Colon (tissue), 2 donors: ENCODE measurements at regions not wholly inside any gene's neighbourhood (a gene's known extent, or its start where the extent isn't known, plus 50 kb on each side); places are given as distances from the start of the nearest gene placed in this dataset.
"Not testable (repeated sequence)": the region's sequence is repeated elsewhere in the genome, so short reads cannot be mapped to it uniquely, and the experiment has no call there.

Experiments used
- FAIRE-seq: peaks from 2 replicates; lab custom pipeline; 2012; peaks lifted over from hg19 to GRCh38; lab: Jason Lieb, UNC
- donor health status: control.
- donor health status: control.

DNA sequence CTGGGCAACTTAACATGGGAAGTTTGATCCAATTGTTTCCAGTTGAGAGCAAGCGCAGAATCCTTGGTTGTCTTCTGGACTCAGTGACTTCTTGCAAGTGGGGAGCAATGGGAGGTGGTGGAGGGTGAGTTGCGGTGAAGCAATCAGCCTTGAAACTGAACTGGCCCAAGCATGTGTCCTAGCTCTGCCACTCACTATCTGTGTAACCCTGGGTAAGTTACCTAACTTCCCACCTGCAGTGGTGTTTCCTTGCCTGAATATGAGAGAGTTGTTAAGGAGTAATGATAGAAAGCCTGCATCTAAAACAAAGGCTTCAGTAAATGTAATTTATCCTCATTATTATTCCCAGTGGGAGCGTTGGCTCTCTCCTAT is 132.5 kb upstream of the NFIA start:
- no peak for FAIRE-seq

DNA sequence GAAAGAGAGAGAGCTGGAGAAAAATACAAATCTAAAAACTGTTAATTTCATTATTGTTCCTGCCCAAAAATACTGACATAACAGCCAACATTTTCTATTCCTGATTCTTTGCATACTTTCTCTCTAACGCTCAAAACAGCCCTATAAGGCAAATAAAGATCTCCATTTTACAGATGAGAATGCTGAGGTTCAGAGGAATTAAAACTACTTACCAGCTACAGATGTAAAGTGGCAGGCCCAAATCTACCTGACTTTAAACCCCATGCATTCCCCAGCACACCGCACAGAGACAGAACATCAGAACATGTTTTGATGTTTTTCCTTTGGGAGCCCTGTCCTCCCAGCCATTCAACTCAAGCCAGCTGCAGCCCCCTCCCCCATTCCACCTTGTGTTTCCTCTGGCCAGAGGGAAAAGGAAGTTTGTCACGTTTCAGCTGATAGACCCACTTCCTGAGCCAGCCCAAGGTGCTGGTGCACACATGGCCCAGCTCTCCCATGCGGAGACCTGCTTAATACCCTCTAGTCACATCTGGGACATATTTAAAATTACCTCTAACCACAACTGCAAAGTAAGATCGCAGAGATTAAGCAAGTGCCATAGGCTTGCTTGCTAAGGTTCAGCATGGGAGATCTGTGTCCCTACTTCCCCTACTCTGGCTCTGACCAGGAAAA is 133.1 kb upstream of the NFIA start:
- FAIRE-seq: no peak

DNA sequence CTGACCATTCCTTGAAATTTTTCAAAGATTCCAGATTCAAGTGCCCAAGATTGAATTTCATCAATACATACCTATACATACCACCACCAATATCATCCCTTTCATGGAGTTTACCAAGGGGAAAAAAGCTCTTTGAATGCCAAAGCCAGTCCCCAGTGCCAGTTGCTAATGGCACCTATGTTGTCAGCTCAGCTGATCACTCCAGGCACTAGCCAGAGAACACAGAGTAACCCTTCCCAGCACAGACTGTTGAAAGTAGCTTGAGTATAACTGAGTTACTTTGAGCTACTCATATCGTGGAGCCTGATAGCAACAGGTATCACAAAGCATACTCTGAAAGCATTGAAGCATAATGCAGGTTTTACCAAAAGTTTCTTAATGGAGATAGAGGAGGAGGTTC is 133.9 kb upstream of the NFIA start:
- FAIRE-seq: no peak

DNA sequence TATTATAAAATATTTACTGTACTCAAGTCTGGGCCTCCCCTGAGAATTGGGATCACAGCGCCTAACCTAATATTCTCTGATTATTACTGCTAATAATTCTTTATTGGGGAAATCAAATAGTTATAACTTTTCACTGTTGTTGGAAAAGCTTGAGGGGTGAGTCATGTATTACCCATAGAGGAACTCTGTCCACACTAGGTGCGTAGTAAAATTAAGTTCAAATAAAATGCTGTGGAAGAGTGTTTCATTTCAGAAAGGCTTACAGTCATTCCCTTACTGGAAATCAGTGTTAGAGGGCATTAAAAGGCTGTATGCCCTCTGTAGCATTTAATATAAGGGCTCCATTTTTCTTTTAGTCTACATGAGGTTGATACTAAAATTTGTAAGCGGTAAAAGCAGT is 135.0 kb upstream of the NFIA start:
- no peak for FAIRE-seq

DNA sequence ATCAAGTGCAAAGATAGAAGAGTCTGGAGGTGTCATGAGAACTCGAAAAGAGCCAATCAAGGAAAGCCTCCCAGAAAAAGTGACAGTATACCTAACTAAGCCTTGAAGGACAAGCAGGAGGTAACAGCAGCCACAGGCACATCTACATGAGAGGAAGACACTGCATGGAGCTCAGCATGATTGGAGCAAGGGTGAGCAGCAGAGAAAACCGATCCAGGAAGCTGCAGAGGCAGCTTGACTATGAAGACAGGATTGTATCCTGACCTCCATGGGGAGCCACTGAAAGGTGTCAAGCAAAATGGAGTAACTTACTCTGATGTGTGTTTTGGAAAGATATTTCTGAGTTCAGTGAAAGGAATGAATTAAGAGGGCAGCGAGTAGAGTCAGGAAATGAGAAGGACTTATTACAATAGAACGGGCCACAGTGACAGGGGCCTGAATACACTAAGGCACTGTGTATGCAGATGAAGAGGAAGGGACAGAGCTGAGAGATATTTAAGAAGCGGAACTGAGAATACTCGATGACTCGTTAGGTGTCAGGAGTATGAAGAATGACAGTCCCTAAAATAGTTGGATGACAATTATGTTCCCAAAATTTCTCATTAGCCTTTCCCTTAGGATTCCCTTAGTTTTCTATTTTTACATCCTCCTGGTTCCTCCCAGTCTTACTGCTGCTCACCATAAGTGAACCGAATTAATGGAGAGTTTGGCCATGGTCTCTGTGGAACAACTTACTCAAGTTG is 139.3 kb upstream of the NFIA start:
- FAIRE-seq: no peak

DNA sequence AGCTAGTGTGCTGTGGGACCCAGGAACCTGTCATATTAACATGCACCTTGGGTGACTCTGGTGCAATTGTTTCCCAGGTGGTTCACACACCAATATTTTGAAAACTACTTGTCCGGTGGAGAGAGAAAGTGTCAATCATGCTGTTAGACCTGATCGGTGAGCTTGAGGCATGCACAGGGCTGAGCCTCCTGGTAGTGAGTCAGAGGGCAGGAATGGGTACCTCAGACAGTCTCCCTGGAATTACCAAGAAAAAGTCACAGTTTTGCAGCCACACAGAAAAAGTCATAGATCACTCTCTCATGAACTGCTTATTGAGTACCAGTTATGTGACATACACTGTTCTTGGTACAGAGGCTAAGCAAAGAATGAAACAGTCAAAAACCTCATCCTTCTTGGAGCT is 140.1 kb upstream of the NFIA start:
- FAIRE-seq: no peak

DNA sequence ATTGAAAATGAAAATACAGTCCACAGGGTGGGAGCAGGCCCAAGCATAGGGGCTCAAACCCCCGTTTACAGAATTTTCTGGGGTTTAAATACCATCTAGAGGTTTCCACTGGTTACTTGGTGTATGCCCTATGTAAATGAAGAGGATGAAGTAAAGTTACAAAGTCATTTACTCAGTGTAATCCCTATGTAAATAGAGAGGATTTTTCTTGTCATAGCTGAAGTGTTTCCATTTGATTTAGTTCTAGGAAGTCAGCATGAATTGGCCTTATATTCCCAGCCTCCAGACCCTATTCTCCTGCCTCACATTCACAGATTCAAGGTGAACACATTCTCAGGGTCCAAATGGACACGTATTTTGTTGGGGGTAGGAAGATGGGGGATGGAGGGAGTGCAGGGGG is 141.7 kb upstream of the NFIA start:
- not testable (repeated sequence) for FAIRE-seq

DNA sequence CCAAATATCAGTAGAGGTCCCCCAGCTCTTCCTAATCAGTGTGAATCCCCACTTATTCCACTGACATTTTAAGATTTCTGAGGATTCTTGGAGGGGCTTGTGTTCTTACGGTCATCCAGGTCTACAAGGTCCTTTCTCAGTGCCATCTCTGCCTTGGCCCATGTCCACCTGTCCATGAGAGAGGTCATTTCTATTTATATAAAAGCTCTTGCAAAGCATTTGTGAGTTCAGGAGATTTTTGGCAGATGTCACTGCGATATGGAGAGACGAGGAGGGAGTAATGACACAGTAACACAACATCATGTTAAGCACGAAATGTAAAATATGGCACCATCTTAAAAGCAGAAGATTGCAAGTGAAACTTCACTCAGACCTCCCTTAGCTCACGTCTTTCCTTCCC is 144.6 kb upstream of the NFIA start:
- no peak for FAIRE-seq

DNA sequence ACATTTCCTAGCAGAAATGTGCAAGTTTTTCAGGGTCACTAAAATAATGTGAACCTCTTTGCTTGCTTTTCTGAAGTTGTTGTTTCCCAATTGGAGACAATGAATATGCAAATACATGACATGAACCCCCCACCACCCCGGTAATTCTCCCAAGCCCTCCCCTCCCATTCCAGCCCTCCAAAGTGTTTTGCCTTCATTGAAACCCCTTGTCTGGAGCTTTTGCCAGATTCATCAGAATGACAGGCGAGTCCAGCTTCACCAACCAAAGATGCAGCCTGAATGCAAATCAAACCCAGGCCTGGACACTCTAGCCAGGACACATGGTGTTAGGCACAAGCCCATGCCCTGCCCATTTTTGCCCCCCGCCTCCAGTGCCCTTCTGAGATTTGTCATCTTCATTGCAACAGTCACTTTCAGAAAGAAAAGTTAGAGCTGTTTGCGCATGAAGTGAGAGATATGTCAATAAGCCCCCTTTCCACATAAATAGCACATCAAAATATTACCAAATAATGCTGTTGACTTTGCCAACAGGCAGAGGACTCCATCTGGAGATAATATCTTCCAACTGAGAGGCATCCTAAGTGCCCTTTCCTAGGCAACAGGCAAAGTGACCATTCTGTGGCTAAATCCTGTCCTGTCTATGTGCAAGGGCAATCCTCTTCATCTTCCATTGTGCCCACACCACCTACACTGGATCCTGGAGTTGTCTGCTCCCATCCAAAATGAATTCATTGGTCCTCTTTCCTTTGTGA is 145.6 kb upstream of the NFIA start:
- FAIRE-seq: no peak

DNA sequence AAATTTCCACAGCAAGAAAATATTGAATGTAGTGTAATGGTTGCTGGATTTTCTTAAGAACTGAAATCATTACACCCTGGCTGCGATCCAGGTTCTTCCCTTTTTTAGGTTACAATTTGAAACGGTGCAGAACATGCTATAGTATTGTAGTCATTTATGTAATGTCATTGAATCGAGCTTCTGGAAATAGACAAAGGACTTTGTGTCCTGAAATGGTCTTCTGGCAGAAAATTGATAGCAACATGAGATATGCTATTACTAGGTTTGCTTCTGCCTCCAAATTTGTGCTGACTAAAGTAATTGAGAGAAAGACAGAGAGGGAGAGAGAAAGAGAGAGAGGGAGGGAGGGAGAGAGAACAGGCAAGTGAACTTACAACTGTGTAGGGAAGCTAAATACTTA is 146.2 kb upstream of the NFIA start:
- no peak for FAIRE-seq

DNA sequence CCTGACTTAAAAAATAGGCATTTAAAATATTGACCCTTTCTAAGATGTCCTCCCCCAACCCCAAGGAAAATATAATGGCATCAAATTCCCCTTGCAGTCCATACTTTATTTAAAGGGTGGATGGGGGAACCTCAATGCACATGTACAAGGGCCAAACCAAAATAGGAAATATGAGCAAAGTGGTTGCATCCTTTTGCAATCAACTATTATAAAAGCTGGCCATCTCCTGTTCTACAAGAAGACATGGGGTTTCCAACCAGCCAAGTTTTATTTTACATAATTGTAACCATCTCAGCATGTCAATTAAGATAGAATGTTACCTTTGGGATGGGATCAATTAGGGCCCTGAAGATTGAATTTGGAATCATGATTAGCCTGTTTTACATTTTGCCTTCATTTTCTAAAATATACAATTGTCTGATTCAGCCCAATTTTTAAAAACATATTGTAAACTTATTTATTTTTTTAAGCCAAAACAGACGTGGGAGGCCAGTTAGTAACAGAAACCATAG is 146.7 kb upstream of the NFIA start:
- FAIRE-seq: no peak

DNA sequence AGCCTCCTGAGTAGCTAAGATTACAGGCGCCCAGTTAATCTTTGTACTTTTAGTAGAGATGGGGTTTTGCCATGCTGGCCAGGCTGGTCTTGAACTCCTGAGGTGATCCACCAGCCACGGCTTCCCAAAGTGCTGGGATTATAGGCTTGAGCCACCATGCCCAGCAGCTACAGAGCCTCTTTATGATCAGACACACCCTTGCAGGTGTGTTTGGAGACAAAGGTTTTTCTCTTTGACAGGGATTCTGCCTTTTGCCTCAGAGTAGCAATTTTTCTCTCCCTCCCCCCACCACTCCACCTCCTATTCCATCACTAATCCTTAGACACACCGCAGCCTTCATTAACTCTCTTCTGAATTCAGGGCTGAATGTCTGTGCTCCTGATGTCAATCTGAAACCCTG is 152.2 kb upstream of the NFIA start:
- no peak for FAIRE-seq

DNA sequence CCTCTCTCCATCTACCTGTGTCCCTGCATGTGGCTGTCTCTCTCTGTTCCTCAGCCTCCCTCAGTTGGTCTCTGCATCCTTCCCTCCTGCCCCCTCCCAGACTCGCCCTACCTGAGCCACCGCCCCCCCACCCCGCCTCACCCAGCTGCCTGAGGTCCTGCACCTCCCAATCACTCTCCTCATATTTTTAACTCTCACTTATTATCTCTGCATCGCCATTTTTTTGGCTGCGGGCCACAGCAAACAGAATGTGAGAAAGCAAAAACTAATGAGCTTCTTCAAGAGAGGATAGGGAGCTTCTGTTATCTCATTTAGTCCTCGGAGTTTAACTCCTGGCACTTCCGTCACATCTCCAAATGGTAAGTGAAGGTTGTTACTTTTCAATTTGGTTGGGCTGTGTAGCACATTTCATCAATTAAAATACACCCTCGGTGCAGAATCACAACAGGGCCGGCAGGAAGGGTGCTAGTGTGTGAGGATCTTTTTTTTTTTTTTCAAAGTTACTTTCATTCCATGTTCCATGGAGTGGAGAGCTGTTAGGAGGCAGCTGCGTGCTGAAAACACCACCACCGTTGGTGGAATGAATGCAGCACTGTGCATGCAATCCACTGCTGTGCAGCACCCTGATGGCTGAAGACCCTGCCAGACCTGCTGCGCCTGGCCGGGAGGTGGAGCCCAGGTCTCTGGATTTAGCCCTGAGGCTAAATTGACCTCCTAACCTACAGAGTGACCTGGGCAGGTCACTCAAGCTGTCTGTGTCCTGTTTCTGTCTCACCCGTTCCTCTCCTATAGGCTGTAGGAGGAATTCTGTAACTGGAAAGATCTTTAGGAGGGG is 157.2 kb upstream of the NFIA start:
- FAIRE-seq: no peak

DNA sequence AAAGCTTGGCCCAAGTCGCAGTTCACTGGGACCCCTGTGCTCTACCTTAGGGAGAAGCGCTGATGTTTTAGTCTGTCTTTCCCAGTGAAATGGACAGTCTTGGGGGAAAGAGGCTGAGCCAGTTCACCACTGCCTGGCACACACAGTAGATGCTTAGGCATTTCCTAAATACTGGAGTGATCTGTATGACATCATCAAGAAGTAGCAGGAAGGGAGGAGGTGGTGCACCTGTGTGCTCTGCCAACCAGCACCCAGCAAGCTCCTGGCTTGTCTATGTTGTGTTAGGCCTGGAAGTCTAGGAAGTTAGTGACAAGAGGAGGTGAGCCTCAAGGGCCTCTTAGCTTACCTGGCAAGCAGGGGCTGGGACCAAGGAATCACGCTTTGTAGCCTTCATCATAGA is 158.2 kb upstream of the NFIA start:
- no peak for FAIRE-seq

DNA sequence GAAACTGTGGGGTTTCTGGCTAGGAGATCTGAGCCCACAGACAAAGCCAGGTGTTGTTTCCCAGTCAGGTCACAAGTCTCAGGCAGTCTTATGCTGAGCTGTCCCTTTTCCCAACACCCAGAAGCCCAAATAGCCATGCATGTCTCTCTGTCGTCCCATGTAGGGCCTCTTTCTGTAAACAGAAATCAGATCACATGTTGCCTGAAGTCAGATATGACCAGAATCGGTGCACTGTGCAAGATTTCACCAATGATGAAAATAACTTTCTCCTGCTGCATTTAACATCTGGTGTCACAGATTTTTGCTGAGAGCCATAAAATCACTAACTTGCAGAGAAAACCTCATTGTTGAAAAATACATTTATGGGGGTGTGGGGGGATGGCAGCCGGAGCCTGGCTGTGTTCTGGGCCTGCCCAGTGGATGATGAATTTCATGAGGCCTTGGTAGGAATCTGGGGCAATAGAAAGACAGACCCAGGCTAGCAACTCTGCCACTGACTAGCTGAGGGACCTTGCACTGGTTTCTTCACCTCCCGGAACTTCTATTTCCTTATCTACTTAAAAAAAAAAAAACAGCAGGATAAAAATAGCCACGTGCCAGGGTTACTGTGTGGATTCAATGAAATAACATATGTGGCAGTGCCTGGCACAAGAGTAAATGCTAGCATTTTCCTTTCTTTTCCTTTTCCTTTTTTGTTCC is 158.8 kb upstream of the NFIA start:
- FAIRE-seq: no peak

DNA sequence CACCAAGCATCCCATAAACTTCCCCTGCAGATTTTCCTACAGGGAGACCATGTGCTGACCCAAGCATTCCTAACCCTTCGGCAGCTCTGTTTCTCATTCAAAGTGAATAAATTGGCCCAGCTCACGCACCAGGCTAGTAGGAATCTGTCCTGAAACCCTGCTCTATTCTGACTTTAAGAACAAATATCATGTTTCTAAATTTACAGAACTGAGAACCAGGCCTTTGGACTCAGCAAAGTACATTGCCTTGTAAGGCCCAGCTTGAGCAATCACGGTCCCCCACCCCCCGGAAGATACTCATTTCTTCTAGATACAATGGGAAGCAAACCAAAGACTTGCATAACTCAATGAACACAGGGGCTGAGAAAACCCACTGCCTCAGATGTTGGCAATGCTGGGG is 160.1 kb upstream of the NFIA start:
- no peak for FAIRE-seq

DNA sequence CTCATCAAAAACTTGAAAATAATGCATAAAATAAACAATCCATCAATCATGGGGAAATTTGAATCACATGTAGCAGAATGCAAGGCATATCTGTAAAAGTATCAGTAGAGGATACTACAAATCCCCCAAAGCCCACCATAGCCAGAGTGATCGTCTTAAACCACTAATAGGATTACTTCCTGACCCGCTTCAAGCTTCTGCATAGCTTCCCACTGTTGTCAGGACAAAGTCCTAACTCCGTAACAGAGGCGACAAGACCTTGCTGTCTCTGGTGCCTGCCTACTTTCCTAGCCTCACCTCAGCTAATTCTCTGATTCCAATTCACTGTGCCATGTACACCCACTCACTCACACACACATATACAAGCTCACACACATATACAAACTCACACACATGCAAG is 161.2 kb upstream of the NFIA start:
- FAIRE-seq: no peak

DNA sequence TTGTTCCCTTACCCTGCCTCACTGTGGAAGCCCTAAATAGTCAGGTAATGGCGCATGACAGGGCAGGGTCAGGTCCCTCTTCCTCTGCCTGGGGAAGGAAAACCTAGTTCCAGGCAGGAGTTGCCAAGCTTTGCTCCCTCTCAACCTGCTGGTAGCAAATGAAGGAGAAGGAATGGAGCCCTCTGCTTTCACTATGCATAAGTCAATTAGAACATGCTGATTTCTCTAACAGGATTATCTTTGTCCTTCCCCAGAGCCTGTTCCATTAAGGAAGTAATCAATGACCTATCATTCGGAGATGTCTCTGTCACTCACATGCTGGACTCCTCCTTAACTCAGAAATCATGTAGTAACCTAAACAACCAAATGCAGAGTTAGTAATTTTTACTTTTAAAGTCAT is 161.8 kb upstream of the NFIA start:
- FAIRE-seq: no peak

DNA sequence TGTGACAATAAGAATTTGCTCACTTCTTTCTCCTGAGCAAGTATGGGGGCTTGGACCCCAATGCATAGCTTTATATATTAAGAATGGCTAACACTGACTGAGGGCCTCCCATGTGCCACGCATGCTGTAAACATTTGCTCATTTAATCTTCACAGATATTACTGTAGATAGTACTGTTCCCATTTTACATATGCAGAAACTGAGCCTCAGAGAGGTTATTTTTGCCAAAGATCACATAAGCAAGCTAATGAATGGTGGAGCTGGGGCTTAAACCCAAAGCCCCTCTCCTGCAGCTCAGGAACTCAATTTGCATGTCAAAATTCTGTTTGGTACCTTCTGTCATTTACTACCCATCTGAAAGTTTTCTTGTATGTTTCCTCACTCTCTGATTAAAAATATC is 163.5 kb upstream of the NFIA start:
- FAIRE-seq: no peak

DNA sequence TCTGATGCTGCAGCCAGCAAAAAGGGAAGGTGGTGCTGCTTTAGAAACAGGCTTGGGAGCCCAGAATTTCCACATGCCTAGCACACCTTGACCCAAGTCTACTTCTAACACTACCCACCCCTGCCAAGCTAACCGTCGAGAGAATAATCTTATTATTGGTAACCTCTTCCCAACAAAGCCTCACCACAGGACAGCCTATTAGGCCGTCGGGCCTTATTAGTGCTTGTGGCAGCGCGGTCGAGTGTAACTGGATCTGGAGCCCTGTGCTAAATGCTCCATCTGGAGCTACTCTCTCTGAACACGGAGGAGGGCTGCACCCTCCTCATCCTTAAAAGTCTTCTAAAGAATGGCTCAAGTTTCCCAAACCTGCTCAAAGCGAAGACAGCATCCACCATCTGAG is 165.5 kb upstream of the NFIA start:
- no peak for FAIRE-seq

DNA sequence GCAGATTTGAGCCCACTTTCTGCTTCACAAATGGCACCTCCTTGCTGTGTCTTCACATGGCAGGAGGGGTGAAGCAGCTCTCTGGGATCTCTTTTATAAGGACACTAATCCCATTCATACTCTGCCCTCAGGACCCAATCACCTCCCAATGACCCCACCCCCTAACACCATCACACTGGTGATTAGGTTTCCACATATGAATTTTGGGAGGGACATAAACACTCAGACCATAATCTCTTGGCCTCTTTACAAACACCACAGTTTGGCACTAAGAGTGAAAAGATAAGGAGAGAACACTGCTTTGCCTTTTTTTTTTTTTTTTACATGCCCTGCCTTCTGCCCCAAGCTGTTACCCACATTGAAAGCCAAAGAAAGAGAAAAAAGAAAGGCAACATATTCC is 166.2 kb upstream of the NFIA start:
- no peak for FAIRE-seq

DNA sequence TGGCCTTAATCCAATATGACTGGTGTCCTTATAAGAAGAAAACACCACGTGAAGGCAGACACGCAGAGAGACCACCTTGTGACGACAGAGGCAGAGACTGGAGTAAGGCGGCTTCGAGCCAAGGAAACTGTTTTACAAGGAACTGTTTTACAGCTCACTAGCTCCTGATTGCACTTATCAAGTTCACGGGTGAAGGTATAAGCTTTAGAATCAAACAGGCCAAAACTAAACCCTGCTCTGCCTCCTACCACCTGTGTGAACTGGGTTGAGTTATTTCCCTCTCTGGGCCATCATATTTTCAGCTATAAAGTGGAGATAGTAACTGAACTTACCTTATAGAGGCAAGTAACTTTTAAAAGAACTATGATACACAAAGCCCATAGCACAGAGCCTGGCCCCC is 166.9 kb upstream of the NFIA start:
- no peak for FAIRE-seq
